ENCODE measurements at regions not wholly inside any gene's neighbourhood (a gene's known extent, or its start where the extent isn't known, plus 50 kb on each side); places are given as distances from the start of the nearest gene placed in this dataset.
"Not testable (repeated sequence)": the region's sequence is repeated elsewhere in the genome, so short reads cannot be mapped to it uniquely, and the experiment has no call there.

GRCh38 chr11:22084056-22084455 is 108.8 kb upstream of the ANO5 start:
- Histone ChIP-seq H3K9ac (ENCODE audit: insufficient read length, low read depth) (no peak overlapping the region), H3K36me3 (ENCODE audit: insufficient read depth, insufficient read length, low read length) (no peaks in the 10 kb centered on the region), H3K4me3 (ENCODE audit: insufficient read length, low read depth) (no peak overlapping the region), H3K9me3 (ENCODE audit: insufficient read depth, low read length) (no peaks in the 10 kb centered on the region), H3K27me3 (ENCODE audit: insufficient read depth, insufficient read length) (no peaks in the 10 kb centered on the region), H3K4me1 (ENCODE audit: insufficient read depth, insufficient read length) (no peaks in the 10 kb centered on the region)
- DNase-seq (ENCODE audit: low read depth, low spot score), result no peak
- TF ChIP-seq SUZ12 (IDR thresholded peaks at IDR 0.05; ENCODE audit: extremely low read depth, insufficient read depth, insufficient read length) (no peak), YY1 (IDR thresholded peaks at IDR 0.05; ENCODE audit: insufficient read depth, insufficient read length) (no peak), ZNF274 (IDR thresholded peaks at IDR 0.05; ENCODE audit: low read depth, low read length) (no peak)

DNA sequence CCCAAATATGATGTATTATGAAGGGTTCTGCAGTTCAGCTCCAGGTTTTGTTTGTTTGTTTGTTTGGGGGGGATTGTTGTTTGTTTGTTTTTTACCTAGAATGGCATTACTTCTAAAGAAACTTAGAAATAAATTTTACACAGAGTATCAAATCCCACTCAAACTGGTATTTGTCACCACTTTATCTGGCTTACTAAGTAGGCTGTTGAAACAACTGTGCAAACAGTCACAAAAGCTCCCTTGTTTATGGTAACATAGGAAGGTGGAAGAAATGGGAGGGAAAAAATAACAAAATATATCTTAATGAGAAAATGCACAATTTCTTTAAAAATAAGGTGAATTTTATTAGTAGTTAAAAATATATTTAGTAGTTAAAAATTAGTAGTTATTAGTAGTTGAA is 108.3 kb upstream of the ANO5 start:
- H3K9me3 ChIP-seq (ENCODE audit: insufficient read depth, low read length), result no peaks in the 10 kb centered on the region
- no peak overlapping the region for H3K9ac ChIP-seq (ENCODE audit: insufficient read length, low read depth)
- TF ChIP-seq ZNF274 (IDR thresholded peaks at IDR 0.05; ENCODE audit: low read depth, low read length) (no peak), SUZ12 (IDR thresholded peaks at IDR 0.05; ENCODE audit: extremely low read depth, insufficient read depth, insufficient read length) (no peak), YY1 (IDR thresholded peaks at IDR 0.05; ENCODE audit: insufficient read depth, insufficient read length) (no peak)
- no peak overlapping the region for H3K4me3 ChIP-seq (ENCODE audit: insufficient read length, low read depth)
- no peaks in the 10 kb centered on the region for H3K4me1 ChIP-seq (ENCODE audit: insufficient read depth, insufficient read length)
- no peak for DNase-seq (ENCODE audit: low read depth, low spot score)
- no peaks in the 10 kb centered on the region for H3K36me3 ChIP-seq (ENCODE audit: insufficient read depth, insufficient read length, low read length)
- no peaks in the 10 kb centered on the region for H3K27me3 ChIP-seq (ENCODE audit: insufficient read depth, insufficient read length)

- Histone ChIP-seq H3K4me1 (ENCODE audit: insufficient read depth, insufficient read length) (no peaks in the 10 kb centered on the region), H3K4me3 (ENCODE audit: insufficient read length, low read depth) (no peak overlapping the region), H3K9me3 (ENCODE audit: insufficient read depth, low read length) (no peaks in the 10 kb centered on the region), H3K9ac (ENCODE audit: insufficient read length, low read depth) (no peak overlapping the region), H3K36me3 (ENCODE audit: insufficient read depth, insufficient read length, low read length) (no peaks in the 10 kb centered on the region), H3K27me3 (ENCODE audit: insufficient read depth, insufficient read length) (no peaks in the 10 kb centered on the region)
- no peak for DNase-seq (ENCODE audit: low read depth, low spot score)
- TF ChIP-seq ZNF274 (IDR thresholded peaks at IDR 0.05; ENCODE audit: low read depth, low read length) (no peak), YY1 (IDR thresholded peaks at IDR 0.05; ENCODE audit: insufficient read depth, insufficient read length) (no peak), SUZ12 (IDR thresholded peaks at IDR 0.05; ENCODE audit: extremely low read depth, insufficient read depth, insufficient read length) (no peak)
These were observed 103.3 kb upstream of the ANO5 start for GRCh38 chr11:22089609-22090008.

- Histone ChIP-seq H3K27me3 (ENCODE audit: insufficient read depth, insufficient read length) (no peaks in the 10 kb centered on the region), H3K4me1 (ENCODE audit: insufficient read depth, insufficient read length) (no peaks in the 10 kb centered on the region), H3K4me3 (ENCODE audit: insufficient read length, low read depth) (no peak overlapping the region), H3K36me3 (ENCODE audit: insufficient read depth, insufficient read length, low read length) (no peaks in the 10 kb centered on the region), H3K9ac (ENCODE audit: insufficient read length, low read depth) (no peak overlapping the region), H3K9me3 (ENCODE audit: insufficient read depth, low read length) (no peaks in the 10 kb centered on the region)
- DNase-seq (ENCODE audit: low read depth, low spot score), result no peak
- TF ChIP-seq SUZ12 (IDR thresholded peaks at IDR 0.05; ENCODE audit: extremely low read depth, insufficient read depth, insufficient read length), result no peak
- no peak for TF ChIP-seq ZNF274 (IDR thresholded peaks at IDR 0.05; ENCODE audit: low read depth, low read length)
- TF ChIP-seq YY1 (IDR thresholded peaks at IDR 0.05; ENCODE audit: insufficient read depth, insufficient read length), result no peak
These were observed 86.3 kb upstream of the ANO5 start for GRCh38 chr11:22106566-22106965.

- H3K4me3 ChIP-seq (ENCODE audit: insufficient read length, low read depth), result no peak overlapping the region
- H3K9ac ChIP-seq (ENCODE audit: insufficient read length, low read depth), result no peak overlapping the region
- H3K36me3 ChIP-seq (ENCODE audit: insufficient read depth, insufficient read length, low read length), result no peaks in the 10 kb centered on the region
- DNase-seq (ENCODE audit: low read depth, low spot score), result no peak
- H3K9me3 ChIP-seq (ENCODE audit: insufficient read depth, low read length), result no peaks in the 10 kb centered on the region
- TF ChIP-seq ZNF274 (IDR thresholded peaks at IDR 0.05; ENCODE audit: low read depth, low read length) (no peak), YY1 (IDR thresholded peaks at IDR 0.05; ENCODE audit: insufficient read depth, insufficient read length) (no peak), SUZ12 (IDR thresholded peaks at IDR 0.05; ENCODE audit: extremely low read depth, insufficient read depth, insufficient read length) (no peak)
- no peaks in the 10 kb centered on the region for H3K4me1 ChIP-seq (ENCODE audit: insufficient read depth, insufficient read length)
- no peaks in the 10 kb centered on the region for H3K27me3 ChIP-seq (ENCODE audit: insufficient read depth, insufficient read length)
These were observed 77.3 kb upstream of the ANO5 start for GRCh38 chr11:22115470-22116029.

DNA sequence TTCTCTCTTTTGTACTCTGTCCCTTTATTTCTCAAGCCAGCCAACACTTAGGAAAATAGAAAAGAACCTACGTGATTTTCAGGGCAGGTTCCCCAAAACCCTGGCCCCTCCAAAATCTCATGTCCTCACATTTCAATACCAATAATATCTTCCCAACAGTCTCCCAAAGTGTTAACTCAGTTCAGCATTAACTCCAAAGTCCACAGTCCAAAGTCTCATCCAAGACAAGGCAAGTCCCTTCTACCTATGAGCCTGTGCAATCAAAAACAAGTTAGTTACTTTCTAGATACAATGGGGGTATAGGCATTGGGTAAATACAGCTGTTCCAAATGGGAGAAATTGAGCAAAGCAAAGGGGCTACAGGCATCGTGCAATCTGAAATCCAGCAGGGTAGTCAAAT is 64.9 kb upstream of the ANO5 start:
- H3K27me3 ChIP-seq (ENCODE audit: insufficient read depth, insufficient read length); DNase-seq (ENCODE audit: low read depth, low spot score); H3K4me1 ChIP-seq (ENCODE audit: insufficient read depth, insufficient read length); H3K9ac ChIP-seq (ENCODE audit: insufficient read length, low read depth); H3K4me3 ChIP-seq (ENCODE audit: insufficient read length, low read depth); H3K36me3 ChIP-seq (ENCODE audit: insufficient read depth, insufficient read length, low read length): not testable (repeated sequence)
- H3K9me3 ChIP-seq (ENCODE audit: insufficient read depth, low read length), result peaks cover 11% of the 10 kb centered on the region

DNA sequence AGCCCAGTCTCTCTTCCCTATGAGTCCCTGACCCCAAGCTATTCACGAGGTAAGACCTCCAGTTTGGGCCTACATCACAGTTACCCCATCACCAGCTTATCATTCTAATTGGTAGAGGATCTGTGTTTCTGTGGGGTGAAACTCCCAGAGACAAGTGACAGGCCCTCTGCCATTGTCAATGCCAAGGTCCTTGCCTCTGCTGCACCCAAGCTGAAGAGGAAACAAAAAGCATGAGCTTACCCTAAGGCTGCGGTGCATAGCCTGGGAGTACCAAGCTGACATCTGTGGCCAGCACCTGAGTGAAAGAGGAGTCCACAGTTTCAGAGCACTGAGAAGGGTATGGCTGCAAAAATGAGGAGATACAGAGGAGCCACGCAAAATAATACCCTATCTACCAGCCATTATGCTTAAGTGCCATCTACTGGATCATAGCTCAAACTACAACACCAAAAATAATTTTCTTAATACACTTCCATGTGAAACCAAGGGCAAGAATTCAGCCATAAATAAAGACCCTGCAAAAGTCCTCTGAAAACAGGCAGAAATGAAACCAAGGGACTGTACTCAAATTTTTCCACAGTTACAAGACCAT is 62.3 kb upstream of the ANO5 start:
- no peak for DNase-seq (ENCODE audit: low read depth, low spot score)
- Histone ChIP-seq H3K4me3 (ENCODE audit: insufficient read length, low read depth) (no peak overlapping the region), H3K27me3 (ENCODE audit: insufficient read depth, insufficient read length) (no peaks in the 10 kb centered on the region), H3K9ac (ENCODE audit: insufficient read length, low read depth) (no peak overlapping the region), H3K4me1 (ENCODE audit: insufficient read depth, insufficient read length) (no peaks in the 10 kb centered on the region), H3K36me3 (ENCODE audit: insufficient read depth, insufficient read length, low read length) (no peaks in the 10 kb centered on the region), H3K9me3 (ENCODE audit: insufficient read depth, low read length) (peaks cover 11% of the 10 kb centered on the region; the same call in 1 of the 2 replicates)
- no peak for TF ChIP-seq YY1 (IDR thresholded peaks at IDR 0.05; ENCODE audit: insufficient read depth, insufficient read length)
- no peak for TF ChIP-seq ZNF274 (IDR thresholded peaks at IDR 0.05; ENCODE audit: low read depth, low read length)
- TF ChIP-seq SUZ12 (IDR thresholded peaks at IDR 0.05; ENCODE audit: extremely low read depth, insufficient read depth, insufficient read length), result no peak
